ENCODE measurements at regions not wholly inside any gene's neighbourhood (a gene's known extent, or its start where the extent isn't known, plus 50 kb on each side); places are given as distances from the start of the nearest gene placed in this dataset.

GRCh38 chr6:102902471-102902870 lies 1509.0 kb downstream of the GRIK2 start:
- peak in 3 of 5 donors; percentile 14 to 29 (median 25) for DNase-seq
- Histone ChIP-seq H3K27ac (ENCODE audit: low read depth in 2 of 2, low read length in 2 of 2) (no peak overlapping the region), H3K36me3 (ENCODE audit: control insufficient read depth in 2 of 3, insufficient read depth in 3 of 3, low read length in 3 of 3) (no peaks in the 10 kb centered on the region), H3K4me1 (ENCODE audit: control insufficient read depth in 2 of 3, insufficient read depth in 2 of 3, low read depth in 1 of 3, low read length in 3 of 3) (no peaks in the 10 kb centered on the region), H3K9ac (ENCODE audit: low read length in 3 of 3) (no peak overlapping the region), H3K9me3 (ENCODE audit: control insufficient read depth in 2 of 3, insufficient read depth in 1 of 3, low read length in 3 of 3) (no peaks in the 10 kb centered on the region), H3K4me3 (ENCODE audit: low read length in 3 of 3) (no peak overlapping the region), H3K27me3 (ENCODE audit: control insufficient read depth, insufficient read depth, low read length) (no peaks in the 10 kb centered on the region)
- TF ChIP-seq, protein P1, sequence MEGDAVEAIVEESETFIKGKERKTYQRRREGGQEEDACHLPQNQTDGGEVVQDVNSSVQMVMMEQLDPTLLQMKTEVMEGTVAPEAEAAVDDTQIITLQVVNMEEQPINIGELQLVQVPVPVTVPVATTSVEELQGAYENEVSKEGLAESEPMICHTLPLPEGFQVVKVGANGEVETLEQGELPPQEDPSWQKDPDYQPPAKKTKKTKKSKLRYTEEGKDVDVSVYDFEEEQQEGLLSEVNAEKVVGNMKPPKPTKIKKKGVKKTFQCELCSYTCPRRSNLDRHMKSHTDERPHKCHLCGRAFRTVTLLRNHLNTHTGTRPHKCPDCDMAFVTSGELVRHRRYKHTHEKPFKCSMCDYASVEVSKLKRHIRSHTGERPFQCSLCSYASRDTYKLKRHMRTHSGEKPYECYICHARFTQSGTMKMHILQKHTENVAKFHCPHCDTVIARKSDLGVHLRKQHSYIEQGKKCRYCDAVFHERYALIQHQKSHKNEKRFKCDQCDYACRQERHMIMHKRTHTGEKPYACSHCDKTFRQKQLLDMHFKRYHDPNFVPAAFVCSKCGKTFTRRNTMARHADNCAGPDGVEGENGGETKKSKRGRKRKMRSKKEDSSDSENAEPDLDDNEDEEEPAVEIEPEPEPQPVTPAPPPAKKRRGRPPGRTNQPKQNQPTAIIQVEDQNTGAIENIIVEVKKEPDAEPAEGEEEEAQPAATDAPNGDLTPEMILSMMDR (IDR thresholded peaks at IDR 0.05; ENCODE audit: borderline replicate concordance, extremely low read depth, insufficient read depth) = no peak
- no peak for FAIRE-seq
- intact Hi-C loops (cut with DNase I) = no loop called here

DNA sequence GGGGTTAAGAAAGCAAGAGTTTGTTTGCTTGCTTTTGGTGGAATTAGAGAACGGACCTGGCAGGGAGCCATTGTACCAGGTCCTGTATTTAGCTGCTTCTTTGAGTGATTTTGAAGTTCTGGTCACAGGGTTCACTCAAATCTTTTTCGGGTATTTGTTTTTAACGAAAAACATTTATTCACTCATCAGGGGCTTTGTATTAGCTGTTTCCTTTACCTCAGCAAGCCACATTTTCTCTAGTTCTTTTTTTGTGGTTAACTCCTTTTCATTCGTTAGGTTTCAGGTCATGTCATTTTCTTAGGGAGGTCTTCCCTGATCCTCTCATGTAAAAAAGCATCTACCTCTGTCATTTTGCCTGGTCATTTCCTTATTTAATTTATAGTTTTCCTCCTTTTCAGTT lies 1502.2 kb downstream of the GRIK2 start:
- intact Hi-C loops (cut with DNase I) = no loop called here
- FAIRE-seq (no peak), DNase-seq (no peak)
- H3K9me3 ChIP-seq (ENCODE audit: control insufficient read depth in 2 of 3, insufficient read depth in 1 of 3, low read length in 3 of 3) = no peaks in the 10 kb centered on the region
- H3K27ac ChIP-seq (ENCODE audit: low read depth in 2 of 2, low read length in 2 of 2) = no peak overlapping the region
- H3K36me3 ChIP-seq (ENCODE audit: control insufficient read depth in 2 of 3, insufficient read depth in 3 of 3, low read length in 3 of 3) = no peaks in the 10 kb centered on the region
- no peaks in the 10 kb centered on the region for H3K4me1 ChIP-seq (ENCODE audit: control insufficient read depth in 2 of 3, insufficient read depth in 2 of 3, low read depth in 1 of 3, low read length in 3 of 3)
- H3K9ac ChIP-seq (ENCODE audit: low read length in 3 of 3) = no peak overlapping the region
- no peaks in the 10 kb centered on the region for H3K27me3 ChIP-seq (ENCODE audit: control insufficient read depth, insufficient read depth, low read length)
- TF ChIP-seq, protein P1 (IDR thresholded peaks at IDR 0.05; ENCODE audit: borderline replicate concordance, extremely low read depth, insufficient read depth) = no peak
- no peak overlapping the region for H3K4me3 ChIP-seq (ENCODE audit: low read length in 3 of 3)

GRCh38 chr6:102885165-102885564 lies 1491.7 kb downstream of the GRIK2 start:
- no peaks in the 10 kb centered on the region for H3K36me3 ChIP-seq (ENCODE audit: control insufficient read depth in 2 of 3, insufficient read depth in 3 of 3, low read length in 3 of 3)
- H3K27ac ChIP-seq (ENCODE audit: low read depth in 2 of 2, low read length in 2 of 2) = no peak overlapping the region
- TF ChIP-seq, protein P1 (IDR thresholded peaks at IDR 0.05; ENCODE audit: borderline replicate concordance, extremely low read depth, insufficient read depth) = no peak
- FAIRE-seq (no peak), DNase-seq (no peak)
- no peak overlapping the region for H3K4me3 ChIP-seq (ENCODE audit: low read length in 3 of 3)
- no peaks in the 10 kb centered on the region for H3K27me3 ChIP-seq (ENCODE audit: control insufficient read depth, insufficient read depth, low read length)
- no peak overlapping the region for H3K9ac ChIP-seq (ENCODE audit: low read length in 3 of 3)
- H3K9me3 ChIP-seq (ENCODE audit: control insufficient read depth in 2 of 3, insufficient read depth in 1 of 3, low read length in 3 of 3) = no peaks in the 10 kb centered on the region
- intact Hi-C loops (cut with DNase I) = no loop called here
- no peaks in the 10 kb centered on the region for H3K4me1 ChIP-seq (ENCODE audit: control insufficient read depth in 2 of 3, insufficient read depth in 2 of 3, low read depth in 1 of 3, low read length in 3 of 3)

DNA sequence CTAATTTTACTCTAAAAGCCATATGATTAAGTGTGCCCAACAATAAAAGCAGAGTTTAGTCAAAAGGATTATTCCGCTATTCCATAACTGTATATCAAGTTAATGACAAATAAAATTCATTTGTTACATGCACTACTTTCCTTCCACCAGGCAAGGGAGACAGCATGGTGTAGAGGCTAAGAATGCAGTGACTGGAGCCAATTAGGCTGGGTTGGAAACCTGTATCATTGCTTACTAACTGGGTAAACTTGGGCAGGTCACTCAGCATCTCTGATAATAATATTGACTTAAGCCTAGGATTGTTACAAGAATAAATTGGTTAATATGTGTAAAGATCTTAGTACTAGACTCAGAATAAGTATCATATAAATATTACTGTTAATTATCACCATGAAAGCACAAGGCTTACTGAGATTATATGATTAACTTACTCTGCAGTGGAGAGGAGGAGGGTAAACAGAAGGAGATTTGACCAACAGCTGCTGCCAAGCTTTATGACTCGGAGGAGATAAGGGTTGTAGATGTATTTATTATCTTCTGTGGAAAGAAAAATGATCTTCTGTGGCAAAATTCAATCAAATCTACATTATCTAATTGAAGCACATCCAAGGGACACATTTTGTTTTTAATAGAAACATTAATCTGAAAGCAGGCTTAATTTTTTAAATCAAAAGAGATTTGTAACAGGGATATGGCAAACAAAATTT lies 1459.9 kb downstream of the GRIK2 start:
- DNase-seq (no peak), FAIRE-seq (no peak)
- H3K9me3 ChIP-seq (ENCODE audit: control insufficient read depth in 2 of 3, insufficient read depth in 1 of 3, low read length in 3 of 3) = no peaks in the 10 kb centered on the region
- no peak overlapping the region for H3K9ac ChIP-seq (ENCODE audit: low read length in 3 of 3)
- TF ChIP-seq, protein P1 (IDR thresholded peaks at IDR 0.05; ENCODE audit: borderline replicate concordance, extremely low read depth, insufficient read depth) = no peak
- no peak overlapping the region for H3K27ac ChIP-seq (ENCODE audit: low read depth in 2 of 2, low read length in 2 of 2)
- intact Hi-C loops (cut with DNase I) = no loop called here
- no peaks in the 10 kb centered on the region for H3K4me1 ChIP-seq (ENCODE audit: control insufficient read depth in 2 of 3, insufficient read depth in 2 of 3, low read depth in 1 of 3, low read length in 3 of 3)
- no peak overlapping the region for H3K4me3 ChIP-seq (ENCODE audit: low read length in 3 of 3)
- H3K36me3 ChIP-seq (ENCODE audit: control insufficient read depth in 2 of 3, insufficient read depth in 3 of 3, low read length in 3 of 3) = no peaks in the 10 kb centered on the region
- H3K27me3 ChIP-seq (ENCODE audit: control insufficient read depth, insufficient read depth, low read length) = no peaks in the 10 kb centered on the region
